H1 (cell line): ENCODE measurements at regions not wholly inside any gene's neighbourhood (a gene's known extent, or its start where the extent isn't known, plus 50 kb on each side); places are given as distances from the start of the nearest gene placed in this dataset.

Experiments
- CTCF ChIA-PET: fragments of 300-600 bp; sonication (Branson Sonifier 250); formaldehyde crosslinking; loops from one replicate; lab custom pipeline; 2021; ENCODE audit not compliant: partially characterized antibody; lab: Charles Lee
- POLR2A ChIA-PET: fragments of 300-600 bp; sonication (Branson Sonifier 250); formaldehyde crosslinking; loops from one replicate; lab custom pipeline; 2021; ENCODE audit warnings: inconsistent platforms; ENCODE audit not compliant: partially characterized antibody; lab: Charles Lee
- DNase-seq, 2 experiments: peaks; one replicate each; pipeline versions ENCODE4 v3.0.0 to v3.0.0-alpha.2; 2010 to 2022; ENCODE audit warnings: low spot score in 2 of 2, low read depth in 1 of 2, mixed read lengths in 1 of 2
- FAIRE-seq: peaks from 2 replicates; lab custom pipeline; 2011; peaks lifted over from hg19 to GRCh38; lab: Jason Lieb, UNC
- H2AFZ ChIP-seq: 2 replicates; pipeline ENCODE4 v1.8.1; 2012; ENCODE audit warnings: low read length, inconsistent platforms
- H2AK5ac ChIP-seq: 2 replicates; pipeline ENCODE4 v1.6.1; 2013; ENCODE audit warnings: low read depth, low read length
- H2BK120ac ChIP-seq: replicated peaks from 2 replicates; pipeline ENCODE3; 2013; ENCODE audit warnings: low read depth, low read length, inconsistent platforms
- H2BK12ac ChIP-seq: 2 replicates; pipeline ENCODE4 v1.6.1; 2013; ENCODE audit warnings: low read depth, low read length
- H2BK15ac ChIP-seq: 2 replicates; pipeline ENCODE4 v1.6.1; 2013; ENCODE audit warnings: low read length
- H2BK20ac ChIP-seq: 2 replicates; pipeline ENCODE4 v1.6.1; 2013; ENCODE audit warnings: low read length
- H2BK5ac ChIP-seq: 2 replicates; pipeline ENCODE4 v1.6.1; 2013; ENCODE audit warnings: low read depth, low read length
- H3K14ac ChIP-seq: 2 replicates; pipeline ENCODE4 v1.6.1; 2013; ENCODE audit warnings: inconsistent platforms; ENCODE audit not compliant: insufficient read length
- H3K18ac ChIP-seq: 2 replicates; pipeline ENCODE4 v1.6.1; 2013; ENCODE audit warnings: low read length; ENCODE audit errors: extremely low read depth
- H3K23ac ChIP-seq: 2 replicates; pipeline ENCODE4 v1.6.1; 2013; ENCODE audit warnings: inconsistent platforms; ENCODE audit not compliant: insufficient read length
- H3K23me2 ChIP-seq: 2 replicates; pipeline ENCODE4 v1.6.1; 2013; ENCODE audit warnings: low read depth, low read length
- H3K27ac ChIP-seq: 2 replicates; pipeline ENCODE4 v1.6.1; 2011; ENCODE audit warnings: low read depth, low read length, inconsistent platforms
- H3K27me3 ChIP-seq, 4 experiments: replicated peaks in 1 of 4; 1 replicate in 1 of 4; 2 replicates in 3 of 4; pipeline versions ENCODE4 v1.6.1 to v1.8.1; 2011 to 2013; ENCODE audit warnings: low read length in 3 of 4, mild to moderate bottlenecking in 3 of 4, inconsistent platforms in 2 of 4, mixed read lengths in 2 of 4, moderate library complexity in 1 of 4; ENCODE audit not compliant: control insufficient read depth in 3 of 4, insufficient read depth in 3 of 4; ENCODE audit errors: extremely low read depth in 1 of 4
- H3K36me3 ChIP-seq, 4 experiments: 2 replicates each; pipeline versions ENCODE4 v1.6.1 to v1.8.1; 2011 to 2013; ENCODE audit warnings: mild to moderate bottlenecking in 4 of 4, low read length in 3 of 4, moderate library complexity in 2 of 4, control low read depth in 1 of 4, inconsistent platforms in 1 of 4; ENCODE audit not compliant: insufficient read depth in 4 of 4, control insufficient read depth in 2 of 4
- H3K4ac ChIP-seq: replicated peaks from 2 replicates; pipeline ENCODE3; 2013; ENCODE audit warnings: low read length, low read depth, mixed read lengths, inconsistent platforms; ENCODE audit not compliant: insufficient read length
- H3K4me1 ChIP-seq, 4 experiments: replicated peaks in 1 of 4; 1 replicate in 1 of 4; 2 replicates in 3 of 4; pipeline versions ENCODE4 v1.6.1 to v1.8.1; 2011 to 2013; ENCODE audit warnings: low read length in 3 of 4, inconsistent platforms in 2 of 4, mixed read lengths in 1 of 4; ENCODE audit not compliant: insufficient read depth in 4 of 4, control insufficient read depth in 3 of 4
- H3K4me2 ChIP-seq, 2 experiments: 2 replicates each; pipeline versions ENCODE4 v1.6.1 to v1.8.1; 2011 to 2013; ENCODE audit warnings: low read depth in 2 of 2, low read length in 2 of 2, control low read depth in 1 of 2, inconsistent platforms in 1 of 2, mild to moderate bottlenecking in 1 of 2; ENCODE audit not compliant: insufficient read depth in 1 of 2
- H3K4me3 ChIP-seq, 4 experiments: fragments of 200-600, 300-600 bp in 1 of 4; sonication (generic), shearing (Covaris generic), sonication (Bioruptor Twin) in 1 of 4; 2 replicates each; pipeline versions ENCODE4 v1.5.1 to v1.8.1; 2011 to 2016; ENCODE audit warnings: low read length in 4 of 4, low read depth in 3 of 4, control low read depth in 2 of 4, inconsistent platforms in 2 of 4, mild to moderate bottlenecking in 2 of 4, mixed read lengths in 1 of 4, moderate library complexity in 1 of 4; ENCODE audit not compliant: insufficient read depth in 2 of 4; ENCODE audit errors: extremely low read depth in 1 of 4
- H3K56ac ChIP-seq: replicated peaks from 2 replicates; pipeline ENCODE3; 2013; ENCODE audit warnings: low read depth, mild to moderate bottlenecking, mixed read lengths, low read length, inconsistent platforms; ENCODE audit not compliant: insufficient read length
- H3K79me1 ChIP-seq: 2 replicates; pipeline ENCODE4 v1.6.1; 2013; ENCODE audit warnings: low read depth, low read length, control low read depth
- H3K79me2 ChIP-seq, 2 experiments: 2 replicates each; pipeline versions ENCODE4 v1.6.1 to v1.8.1; 2012 to 2013; ENCODE audit warnings: low read length in 2 of 2, mild to moderate bottlenecking in 2 of 2, inconsistent platforms in 1 of 2; ENCODE audit not compliant: insufficient read depth in 2 of 2, control insufficient read depth in 1 of 2
- H3K9ac ChIP-seq, 4 experiments: replicated peaks in 1 of 4; 1 replicate in 1 of 4; 2 replicates in 3 of 4; pipeline versions ENCODE4 v1.6.1 to v1.8.1; 2011 to 2013; ENCODE audit warnings: low read depth in 3 of 4, low read length in 3 of 4, control low read depth in 2 of 4, mild to moderate bottlenecking in 2 of 4, moderate library complexity in 2 of 4, inconsistent platforms in 1 of 4; ENCODE audit errors: extremely low read depth in 1 of 4
- H3K9me3 ChIP-seq, 2 experiments: 2 replicates each; pipeline versions ENCODE4 v1.6.1 to v1.8.1; 2012 to 2013; ENCODE audit warnings: mild to moderate bottlenecking in 2 of 2, moderate library complexity in 2 of 2, control low read depth in 1 of 2, inconsistent platforms in 1 of 2, low read depth in 1 of 2, low read length in 1 of 2, mixed read lengths in 1 of 2; ENCODE audit not compliant: insufficient read depth in 2 of 2
- H4K20me1 ChIP-seq, 2 experiments: replicated peaks in 1 of 2; 2 replicates each; pipeline versions ENCODE3 to v1.8.1; 2011 to 2013; ENCODE audit warnings: inconsistent platforms in 2 of 2, low read length in 2 of 2, mild to moderate bottlenecking in 1 of 2; ENCODE audit not compliant: insufficient read depth in 2 of 2, control insufficient read depth in 1 of 2
- H4K5ac ChIP-seq: 2 replicates; pipeline ENCODE4 v1.6.1; 2013; ENCODE audit warnings: low read length, low read depth, mixed read lengths, inconsistent platforms; ENCODE audit not compliant: insufficient read length
- H4K8ac ChIP-seq: 2 replicates; pipeline ENCODE4 v1.8.0; 2013; ENCODE audit warnings: mild to moderate bottlenecking, moderate library complexity, low read length, inconsistent platforms; ENCODE audit not compliant: insufficient read depth; ENCODE audit errors: extremely low read depth
- H4K91ac ChIP-seq: replicated peaks from 2 replicates; pipeline ENCODE3; 2013; ENCODE audit warnings: low read length, mixed read lengths, inconsistent platforms; ENCODE audit not compliant: insufficient read length
- ATF3 ChIP-seq: IDR thresholded peaks from 2 replicates; pipeline ENCODE4 v1.6.1; 2011; ENCODE audit warnings: low read depth, mild to moderate bottlenecking, low read length; ENCODE audit not compliant: insufficient read depth
- BRCA1 ChIP-seq: IDR thresholded peaks from 2 replicates; pipeline ENCODE4 v1.6.1; 2012; ENCODE audit warnings: low read depth, low read length, improper control_type of control experiment
- POLR2A ChIP-seq, 2 experiments: IDR thresholded peaks; 1 replicate in 1 of 2; 2 replicates in 1 of 2; pipeline ENCODE4 v1.6.1; 2011; ENCODE audit warnings: low read depth in 2 of 2, low read length in 2 of 2, mild to moderate bottlenecking in 2 of 2; ENCODE audit errors: control extremely low read depth in 1 of 2
- POLR2AphosphoS5 ChIP-seq: IDR thresholded peaks from 2 replicates; pipeline ENCODE4 v1.6.1; 2011; ENCODE audit warnings: low read depth, low read length
- RFX5 ChIP-seq: IDR thresholded peaks from 2 replicates; pipeline ENCODE4 v1.6.1; 2011; ENCODE audit warnings: low read depth, low read length, improper control_type of control experiment, borderline replicate concordance
- RNF2 ChIP-seq: fragments of 200-900, 300-1000 bp; sonication (generic); IDR thresholded peaks from 2 replicates; pipeline ENCODE4 v1.7.1; 2016; ENCODE audit warnings: borderline replicate concordance, low read depth, mild to moderate bottlenecking, antibody characterized with exemption, low read length; ENCODE audit not compliant: poor library complexity, severe bottlenecking; ENCODE audit errors: missing control alignments
- SIN3A ChIP-seq, 2 experiments: IDR thresholded peaks in 1 of 2; conservative IDR thresholded peaks in 1 of 2; 2 replicates each; pipeline ENCODE4 v1.6.1; 2011 to 2012; ENCODE audit warnings: low read length in 2 of 2, improper control_type of control experiment in 1 of 2, low read depth in 1 of 2, mild to moderate bottlenecking in 1 of 2
- TEAD4 ChIP-seq: IDR thresholded peaks from 2 replicates; pipeline ENCODE4 v1.6.1; 2012; ENCODE audit warnings: low read depth, low read length, inconsistent platforms, mixed read lengths
- USF2 ChIP-seq: IDR thresholded peaks from 2 replicates; pipeline ENCODE4 v1.6.1; 2011; ENCODE audit warnings: low read length, improper control_type of control experiment
- WGBS, 2 experiments: shearing (Covaris generic) in 1 of 2; methylation state at CpG; one replicate each; pipeline versions ENCODE4 v1.1.6 to v1.1.7; 2013 to 2015; ENCODE audit warnings: low lambda C conversion rate in 2 of 2, mixed read lengths in 2 of 2, inconsistent platforms in 1 of 2, low coverage in 1 of 2, missing lambda C conversion rate in 1 of 2; ENCODE audit not compliant: insufficient replicate concordance in 2 of 2, insufficient coverage in 1 of 2, insufficient read length in 1 of 2; ENCODE audit errors: extremely low coverage in 1 of 2, missing lambda C conversion rate in 1 of 2; 5-methylcytosine and 5-hydroxymethylcytosine counted together

- no peak overlapping the region for H4K91ac ChIP-seq
- no peak overlapping the region for H3K4me2 ChIP-seq
- H3K27ac ChIP-seq, result no peak overlapping the region
- whole genome bisulfite sequencing, 2 experiments, result 80% methylated on average over 1 of the region's 1 CpG; no CpG with 5 or more reads in 1 of the 2 experiments
- no peaks in the 10 kb centered on the region for H3K79me2 ChIP-seq
- H3K23ac ChIP-seq, result no peak overlapping the region
- H3K56ac ChIP-seq, result no peak overlapping the region
- TF ChIP-seq POLR2A (IDR thresholded peaks at IDR 0.05; ENCODE audit: control extremely low read depth in 1 of 2, low read depth in 2 of 2, low read length in 2 of 2) (no peak), ATF3 (no peak), TEAD4 (no peak), SIN3A (conservative IDR thresholded peaks at IDR 0.05 in 1 of 2, IDR thresholded peaks at IDR 0.05 in 1 of 2; ENCODE audit: low read depth in 1 of 2, low read length in 2 of 2) (no peak), POLR2AphosphoS5 (no peak), USF2 (no peak), RFX5 (no peak), BRCA1 (no peak), RNF2 (no peak)
- TF ChIP-seq, all 59 proteins: peak for 0
- Histone ChIP-seq H4K5ac (no peak overlapping the region), H4K8ac (no peak overlapping the region), H2BK20ac (no peak overlapping the region), H3K27me3 (no peaks in the 10 kb centered on the region), H3K79me1 (no peaks in the 10 kb centered on the region), H2BK5ac (no peak overlapping the region), H3K4me3 (no peak overlapping the region), H3K4me1 (peaks cover 0 to 4% (median 0%) of the 10 kb centered on the region in 4 experiments; a peak in 1 of 7 replicates), H3K9me3 (no peaks in the 10 kb centered on the region), H2BK12ac (no peak overlapping the region), H2BK15ac (no peak overlapping the region), H4K20me1 (no peaks in the 10 kb centered on the region), H3K18ac (no peak overlapping the region), H3K9ac (no peak overlapping the region), H2AFZ (no peak overlapping the region), H3K36me3 (no peaks in the 10 kb centered on the region), H3K14ac (no peak overlapping the region), H3K23me2 (no peaks in the 10 kb centered on the region), H2BK120ac (no peak overlapping the region), H3K4ac (no peak overlapping the region), H2AK5ac (no peak overlapping the region)
- POLR2A ChIA-PET, result no interaction called here
- CTCF ChIA-PET, result interaction anchor here (0.7 kb wide), 1 partner anchor 167 kb away, joined by 3 read pairs; no protein-coding TSS in a partner anchor
- FAIRE-seq, result no peak
- DNase-seq, result no peak
These were observed 94.5 kb downstream of the MID1IP1 start for GRCh38 chrX:38895775-38896174.
